ENCODE measurements at regions not wholly inside any gene's neighbourhood (a gene's known extent, or its start where the extent isn't known, plus 50 kb on each side); places are given as distances from the start of the nearest gene placed in this dataset.

GRCh38 chr5:133877351-133878235 is 90.8 kb downstream of the C5orf15 start:
- TF ChIP-seq GATA2 (IDR thresholded peaks at IDR 0.05; ENCODE audit: low read depth, low read length) (no peak), GATA3 (IDR thresholded peaks at IDR 0.05; ENCODE audit: low read depth, low read length) (no peak)
